ENCODE measurements at regions not wholly inside any gene's neighbourhood (a gene's known extent, or its start where the extent isn't known, plus 50 kb on each side); places are given as distances from the start of the nearest gene placed in this dataset.

DNA sequence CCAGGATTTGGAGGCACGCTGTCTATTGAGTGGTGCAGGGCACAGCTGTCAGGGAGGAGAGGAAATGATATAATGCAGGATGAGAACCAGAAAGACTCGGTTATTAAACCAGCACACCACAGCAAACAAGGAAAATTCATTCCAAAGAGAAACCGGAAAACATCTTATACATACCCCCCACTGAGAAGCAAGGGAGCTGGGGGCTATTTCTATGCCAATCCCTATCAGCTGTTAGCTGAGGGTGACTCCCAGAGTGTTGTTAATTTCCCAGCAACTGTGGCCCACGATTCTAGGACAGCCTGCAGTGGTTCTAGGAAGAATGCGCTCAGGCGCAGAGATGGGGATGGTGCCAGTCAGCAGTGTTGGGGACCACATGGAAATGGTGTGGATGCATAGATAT is 467.3 kb downstream of the PMP22 start:
- in situ Hi-C loops (cut with MboI; ENCODE audit: low pct_unique_long_range_greater_than_20kb, low sequenced_read_pairs): no loop called here
- DNase-seq: no peak

DNA sequence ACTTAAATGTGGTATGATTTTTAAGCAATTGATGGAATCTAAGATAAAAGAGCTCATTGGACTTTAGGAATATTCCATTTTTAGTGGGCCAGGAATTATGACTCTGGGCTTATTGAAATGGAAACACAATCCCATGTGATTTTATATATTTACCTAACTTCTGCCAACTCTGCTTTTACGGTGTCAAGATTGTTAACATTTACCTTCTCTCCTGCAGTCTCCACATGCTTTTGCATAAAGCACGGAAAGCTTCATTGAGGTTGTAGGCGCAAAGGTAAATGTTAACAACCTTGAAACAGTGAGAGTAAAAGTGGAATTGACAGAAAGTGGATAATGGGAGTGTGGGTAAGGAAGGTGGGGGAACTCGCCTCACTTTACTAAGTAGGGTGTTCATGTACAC is 468.1 kb downstream of the PMP22 start:
- in situ Hi-C loops (cut with MboI; ENCODE audit: low pct_unique_long_range_greater_than_20kb, low sequenced_read_pairs): no loop called here
- no peak for DNase-seq

DNA sequence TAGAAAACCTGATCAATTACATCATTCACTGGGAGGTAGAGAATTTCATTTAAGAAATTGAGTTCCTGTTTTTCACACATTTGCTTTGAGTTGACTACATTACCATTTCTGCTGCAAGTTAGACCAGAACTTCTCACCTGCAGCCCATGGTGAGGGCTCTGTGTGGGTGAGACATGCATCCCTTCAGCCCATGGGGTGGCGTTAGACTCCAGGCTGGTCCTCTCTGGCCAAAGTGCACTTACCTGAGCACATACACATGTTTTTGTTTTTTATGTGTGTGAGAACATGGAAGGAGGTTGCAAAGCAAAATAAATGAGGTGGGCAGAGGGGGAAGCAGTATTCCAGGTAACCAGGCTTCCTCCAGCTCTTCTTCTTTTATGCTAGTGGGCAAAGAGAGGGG is 470.2 kb downstream of the PMP22 start:
- in situ Hi-C loops (cut with MboI; ENCODE audit: low pct_unique_long_range_greater_than_20kb, low sequenced_read_pairs): no loop called here

DNA sequence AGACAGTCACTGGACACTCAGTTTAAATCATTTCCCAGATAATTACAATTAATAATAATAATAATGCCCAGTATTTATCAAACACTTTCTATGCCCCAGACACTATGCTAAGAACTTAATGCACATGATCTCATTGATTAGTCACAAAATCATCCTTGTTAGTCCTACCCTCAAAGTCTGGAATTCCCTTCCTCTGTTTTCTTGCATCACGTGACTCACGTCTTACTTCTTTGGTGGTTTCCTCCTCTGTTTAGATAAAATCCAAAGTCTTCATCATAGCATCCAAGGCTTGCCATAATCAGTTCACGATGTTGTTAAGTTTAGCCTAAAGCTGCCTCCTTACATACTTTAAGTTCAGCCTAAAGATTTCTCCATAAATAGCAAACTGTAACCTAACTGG is 471.9 kb downstream of the PMP22 start:
- no peak for DNase-seq
- in situ Hi-C loops (cut with MboI; ENCODE audit: low pct_unique_long_range_greater_than_20kb, low sequenced_read_pairs): no loop called here

More for the DNA sequence above, 470.2 kb downstream of the PMP22 start:
- no peak for DNase-seq

DNA sequence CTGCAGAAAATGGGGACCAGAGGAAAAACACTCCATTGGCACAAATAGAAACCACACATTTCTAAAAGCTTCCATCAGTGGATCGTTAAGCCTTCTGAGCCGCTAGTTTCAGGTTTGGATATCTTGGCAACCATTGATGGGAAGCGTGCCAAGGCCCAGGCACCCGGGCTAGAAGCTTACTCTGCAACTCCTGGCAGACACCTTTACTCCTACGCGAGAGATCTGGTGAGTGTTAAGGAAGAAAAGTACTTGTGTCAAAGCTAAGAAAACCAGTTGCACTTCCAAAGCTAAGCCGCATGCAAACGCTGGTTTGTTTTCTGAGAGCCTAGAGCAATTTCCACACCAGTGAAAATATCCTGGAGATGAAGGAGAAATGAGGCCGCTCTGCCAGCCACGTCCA is 472.4 kb downstream of the PMP22 start:
- in situ Hi-C loops (cut with MboI; ENCODE audit: low pct_unique_long_range_greater_than_20kb, low sequenced_read_pairs): no loop called here
- no peak for DNase-seq

DNA sequence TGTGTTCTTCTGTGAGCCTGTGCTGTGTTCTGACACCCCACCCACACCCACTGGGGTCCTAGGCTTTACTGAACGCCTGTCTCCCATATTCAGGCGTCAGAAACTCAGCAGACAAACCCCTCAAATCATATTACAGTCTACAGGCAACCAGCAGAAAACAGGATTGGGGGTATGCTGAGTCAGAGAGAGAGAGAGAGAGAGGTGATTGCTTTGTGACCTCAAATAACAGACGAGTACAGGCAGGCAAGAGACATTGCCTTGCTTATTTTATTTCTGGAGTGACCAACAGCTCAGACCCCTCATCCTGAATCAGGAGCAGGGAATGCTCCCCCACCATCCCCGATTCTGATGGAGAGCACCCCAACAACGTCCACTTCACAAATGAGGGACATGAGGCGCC is 473.9 kb downstream of the PMP22 start:
- in situ Hi-C loops (cut with MboI; ENCODE audit: low pct_unique_long_range_greater_than_20kb, low sequenced_read_pairs): no loop called here
- no peak for DNase-seq

DNA sequence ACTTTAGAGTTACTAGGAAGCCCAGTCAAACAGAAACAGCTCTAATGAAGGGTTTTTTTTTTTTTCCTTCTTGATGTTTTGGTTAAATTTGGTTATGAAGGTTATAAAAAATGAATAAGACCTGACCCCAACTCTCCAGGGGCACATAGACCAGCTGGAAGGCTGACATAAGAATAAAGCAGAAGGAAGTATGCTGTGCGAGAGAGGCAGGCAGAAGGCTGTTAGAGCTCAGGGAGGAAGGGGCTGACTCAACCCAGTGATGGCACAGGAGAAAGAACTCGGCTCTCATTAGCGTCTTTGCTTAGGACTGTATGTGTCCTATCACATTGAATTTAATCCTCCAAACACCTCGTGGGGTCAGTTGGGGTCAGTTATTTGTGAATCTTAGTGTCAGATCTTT is 474.6 kb downstream of the PMP22 start:
- in situ Hi-C loops (cut with MboI; ENCODE audit: low pct_unique_long_range_greater_than_20kb, low sequenced_read_pairs): no loop called here
- DNase-seq: peak; percentile 46

DNA sequence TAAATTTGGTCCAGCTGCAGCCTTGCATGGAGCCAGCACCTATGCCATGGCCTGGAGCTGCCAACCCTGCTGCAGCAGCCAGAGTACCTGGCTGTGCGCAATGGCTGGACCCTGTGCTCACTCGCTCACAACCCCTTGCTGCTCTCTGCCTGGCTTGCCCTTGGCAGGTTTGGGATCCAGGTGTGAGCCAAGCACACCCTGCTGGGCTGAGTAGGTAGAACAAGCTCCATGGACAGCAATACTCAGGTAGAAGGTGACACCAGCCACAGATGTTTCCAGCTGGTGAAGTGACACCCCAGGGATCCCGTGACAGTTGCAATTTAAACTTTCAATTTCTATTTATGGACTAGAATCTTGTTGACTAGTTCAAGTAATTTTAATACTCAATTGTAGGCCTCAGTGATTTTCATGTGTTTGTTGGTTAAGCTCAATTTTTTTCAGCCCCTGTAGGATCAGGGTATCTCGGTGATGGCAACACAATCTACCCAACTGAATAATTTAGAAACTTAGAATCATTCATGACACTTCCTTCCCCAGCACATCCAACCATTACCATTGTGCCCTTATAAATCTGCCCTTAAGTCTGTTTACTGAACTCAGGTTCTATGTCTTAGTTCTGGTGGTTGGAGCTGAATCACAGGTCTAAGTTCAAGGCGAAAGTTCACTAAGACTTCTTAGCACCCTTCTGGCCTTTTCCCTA is 480.0 kb downstream of the PMP22 start:
- in situ Hi-C loops (cut with MboI; ENCODE audit: low pct_unique_long_range_greater_than_20kb, low sequenced_read_pairs): no loop called here
- no peak for DNase-seq

DNA sequence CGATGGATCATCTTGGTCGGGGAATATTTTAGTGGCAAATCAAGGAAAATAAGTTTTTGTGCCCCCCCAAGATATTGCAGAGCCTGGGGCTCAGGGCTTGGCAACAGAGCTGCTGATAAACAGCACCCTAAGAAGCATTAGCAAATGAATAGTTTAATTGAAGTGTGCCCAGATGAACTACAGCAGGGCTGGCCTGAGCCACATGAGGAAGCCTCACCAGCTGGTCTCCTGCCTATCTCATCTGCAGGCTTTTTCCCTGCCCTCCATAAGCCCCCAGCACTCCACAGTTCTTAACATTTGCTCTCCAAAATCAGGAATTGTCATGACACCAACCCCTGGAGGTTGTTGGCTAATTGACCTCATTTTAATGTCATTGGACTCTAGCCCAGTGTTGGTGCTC is 480.2 kb downstream of the HS3ST3B1 start:
- in situ Hi-C loops (cut with MboI; ENCODE audit: low pct_unique_long_range_greater_than_20kb, low sequenced_read_pairs): no loop called here
- DNase-seq: no peak

DNA sequence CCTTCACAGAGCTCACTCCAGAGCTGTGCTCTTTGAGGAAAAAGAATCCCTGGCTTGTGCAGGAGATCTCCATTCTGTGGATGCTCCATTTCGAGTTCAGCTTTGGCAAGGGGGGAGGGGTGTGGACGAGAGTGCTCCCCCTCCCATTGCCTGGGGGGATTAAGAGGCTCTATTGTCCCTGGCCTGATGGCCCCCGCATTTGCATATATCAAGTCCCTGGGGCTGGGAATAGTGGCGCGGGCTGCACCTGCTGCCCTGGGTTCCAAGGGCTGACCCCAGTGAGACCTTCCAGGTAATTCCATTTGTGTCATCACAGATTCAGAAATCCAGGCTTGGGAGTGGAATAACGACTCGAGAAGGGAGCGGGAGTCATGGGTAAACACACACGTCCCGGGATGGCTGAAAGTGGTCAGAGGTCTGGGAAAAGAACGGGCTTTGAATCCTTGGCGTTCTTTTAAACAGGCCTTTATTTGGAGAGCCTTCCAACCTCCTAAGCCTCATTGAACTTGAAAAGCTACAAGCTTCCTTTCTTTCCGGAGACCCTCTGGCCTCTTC is 479.3 kb downstream of the HS3ST3B1 start:
- no peak for DNase-seq
- in situ Hi-C loops (cut with MboI; ENCODE audit: low pct_unique_long_range_greater_than_20kb, low sequenced_read_pairs): no loop called here

DNA sequence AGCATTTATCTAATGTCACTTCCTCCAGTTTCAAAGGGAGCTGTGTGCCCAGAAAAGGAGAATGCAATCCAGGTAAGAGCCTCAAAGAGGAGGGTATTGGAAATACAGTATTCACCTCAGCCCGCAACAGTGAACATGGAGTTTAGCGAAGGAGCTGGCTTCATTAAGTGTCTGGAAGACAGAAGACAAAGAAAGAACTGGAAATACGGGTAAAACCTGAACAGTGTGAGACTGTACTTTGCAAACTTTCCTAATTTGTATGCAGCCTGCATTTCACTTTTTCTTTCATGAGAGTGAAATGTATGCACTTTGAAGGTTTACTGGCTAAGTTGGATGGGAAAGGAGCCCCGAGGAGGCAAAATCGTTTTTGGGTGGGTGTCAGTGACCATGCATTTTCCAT is 478.4 kb downstream of the HS3ST3B1 start:
- in situ Hi-C loops (cut with MboI; ENCODE audit: low pct_unique_long_range_greater_than_20kb, low sequenced_read_pairs): no loop called here
- DNase-seq: no peak

DNA sequence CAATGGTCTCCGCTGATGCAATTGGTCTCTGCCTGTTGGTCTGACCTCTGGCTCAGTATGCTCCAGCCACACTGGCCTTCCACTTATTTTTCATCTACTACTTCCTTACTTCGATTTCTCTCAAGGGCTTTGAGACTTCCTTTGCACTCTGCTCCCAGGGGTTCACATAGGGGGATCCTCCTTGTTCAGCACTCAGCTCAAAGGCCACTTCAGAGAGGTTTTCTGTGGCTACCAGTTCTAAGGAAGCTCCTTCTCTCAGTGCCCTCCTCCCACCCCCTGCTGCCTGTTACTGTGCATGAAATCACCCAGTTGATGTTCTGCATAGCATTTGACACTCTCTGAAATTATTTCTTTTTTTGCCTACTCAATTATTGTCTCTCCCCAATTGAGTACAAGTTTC is 476.4 kb downstream of the HS3ST3B1 start:
- in situ Hi-C loops (cut with MboI; ENCODE audit: low pct_unique_long_range_greater_than_20kb, low sequenced_read_pairs): no loop called here
- DNase-seq: no peak

DNA sequence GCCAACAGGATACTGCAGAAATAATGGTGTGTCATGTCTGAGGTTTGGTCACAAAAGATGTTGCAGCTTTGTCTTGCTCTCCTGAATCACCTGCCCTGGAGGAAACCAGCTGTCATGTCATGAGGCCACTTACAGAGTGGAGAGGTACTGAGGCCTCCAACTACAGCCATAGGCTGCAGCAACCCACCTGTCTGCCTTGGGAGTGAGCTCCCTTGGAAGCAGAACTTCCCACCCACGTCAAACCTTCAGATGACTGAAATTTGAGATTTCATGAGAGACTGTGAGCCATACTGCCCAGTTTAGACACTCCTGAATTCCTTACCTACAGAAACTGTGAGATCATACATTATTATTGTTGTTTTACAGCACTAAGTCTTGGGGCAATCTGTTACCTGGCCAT is 475.9 kb downstream of the HS3ST3B1 start:
- no peak for DNase-seq
- in situ Hi-C loops (cut with MboI; ENCODE audit: low pct_unique_long_range_greater_than_20kb, low sequenced_read_pairs): no loop called here

DNA sequence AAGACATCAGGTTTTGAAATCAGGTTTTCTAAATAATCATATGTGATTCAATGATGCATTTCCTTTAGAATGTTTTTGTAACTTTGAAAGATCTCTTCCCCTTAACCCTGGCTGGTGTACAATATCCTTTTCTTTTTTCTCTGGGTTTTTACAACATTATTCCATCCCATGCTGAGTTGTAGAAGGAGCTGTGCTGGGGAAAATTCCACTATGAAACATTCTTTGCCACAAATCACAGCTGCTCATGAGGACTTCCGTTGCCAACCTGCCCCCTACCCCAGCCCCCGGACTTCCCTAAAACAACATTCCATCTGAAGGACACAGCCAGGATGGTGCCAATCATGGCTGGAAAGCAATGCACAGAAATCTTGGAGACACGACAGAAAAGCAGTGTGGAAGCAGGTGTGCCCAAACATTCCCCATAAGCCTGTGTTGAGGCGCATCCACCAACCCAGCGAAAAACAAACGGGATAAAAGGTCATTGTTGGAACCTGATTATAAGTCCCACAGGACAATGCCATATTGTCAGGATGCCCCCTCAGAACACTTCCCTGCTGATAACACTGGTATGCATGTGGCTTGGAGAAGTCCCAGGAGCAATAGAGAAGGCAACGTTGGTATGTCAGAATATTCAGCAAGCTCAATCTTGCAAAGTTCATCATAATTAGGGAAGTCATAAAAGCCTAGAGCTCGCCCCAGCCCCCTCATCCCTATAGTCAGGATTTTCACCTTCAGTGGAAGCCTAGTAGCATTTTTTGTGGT is 475.0 kb downstream of the HS3ST3B1 start:
- in situ Hi-C loops (cut with MboI; ENCODE audit: low pct_unique_long_range_greater_than_20kb, low sequenced_read_pairs): no loop called here
- DNase-seq: no peak

DNA sequence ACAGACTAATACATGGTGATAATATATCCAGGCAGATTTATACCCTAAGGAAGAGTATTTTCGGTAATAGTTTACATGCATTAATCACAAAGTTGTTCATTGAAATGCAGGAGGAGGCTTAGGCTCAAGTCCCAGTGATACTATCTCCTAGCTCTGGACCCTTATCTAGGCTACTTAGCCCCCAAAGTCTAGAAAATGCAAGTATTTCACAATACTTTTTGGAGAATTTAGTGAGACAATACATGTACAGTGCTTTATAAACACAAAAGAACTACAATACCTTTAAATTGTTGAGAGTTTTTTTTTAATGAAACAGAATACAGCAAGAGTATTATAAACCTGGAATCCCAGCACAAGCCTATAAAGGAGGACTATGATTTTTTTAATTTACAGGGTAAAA is 473.9 kb downstream of the HS3ST3B1 start:
- no peak for DNase-seq
- in situ Hi-C loops (cut with MboI; ENCODE audit: low pct_unique_long_range_greater_than_20kb, low sequenced_read_pairs): no loop called here

DNA sequence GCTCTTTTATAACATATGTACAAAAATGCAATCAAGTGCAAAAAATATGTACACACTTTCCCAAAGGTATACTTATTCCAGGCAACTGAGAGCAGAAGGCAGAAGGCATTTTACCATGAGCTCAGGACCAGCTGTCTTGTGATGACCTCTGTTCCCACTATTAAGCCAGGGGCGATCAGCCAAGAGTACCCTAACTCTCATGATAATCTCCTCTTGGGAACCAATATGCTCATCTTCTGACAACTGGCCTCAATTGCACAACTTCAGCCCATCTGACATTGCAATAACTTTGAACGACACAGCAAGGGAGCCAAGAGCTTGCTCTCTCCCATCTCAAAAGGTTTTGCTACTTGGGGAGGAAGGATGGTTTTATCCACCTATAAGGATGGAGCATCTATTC is 471.9 kb downstream of the HS3ST3B1 start:
- in situ Hi-C loops (cut with MboI; ENCODE audit: low pct_unique_long_range_greater_than_20kb, low sequenced_read_pairs): no loop called here

DNA sequence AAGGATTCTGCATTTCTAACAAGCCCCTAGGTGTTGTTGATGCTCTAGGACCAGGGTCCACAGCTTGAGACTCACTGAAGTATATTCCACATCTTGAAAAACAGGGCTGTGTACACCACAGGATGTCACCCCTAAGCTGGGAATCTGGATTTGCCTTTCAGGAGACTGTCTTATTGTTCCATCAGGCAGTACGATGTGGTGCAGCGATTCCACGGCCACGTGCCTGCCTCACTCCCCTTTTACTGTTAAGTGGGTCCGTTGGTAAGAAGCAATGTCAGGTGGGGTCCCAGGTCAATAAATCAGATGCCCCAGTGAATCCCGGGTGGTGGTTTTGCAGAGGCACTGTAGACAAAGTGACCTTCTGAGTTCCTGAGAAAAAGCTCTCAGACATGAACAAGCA is 470.7 kb downstream of the HS3ST3B1 start:
- no peak for DNase-seq
- in situ Hi-C loops (cut with MboI; ENCODE audit: low pct_unique_long_range_greater_than_20kb, low sequenced_read_pairs): no loop called here

More for the DNA sequence above, 471.9 kb downstream of the HS3ST3B1 start:
- no peak for DNase-seq

DNA sequence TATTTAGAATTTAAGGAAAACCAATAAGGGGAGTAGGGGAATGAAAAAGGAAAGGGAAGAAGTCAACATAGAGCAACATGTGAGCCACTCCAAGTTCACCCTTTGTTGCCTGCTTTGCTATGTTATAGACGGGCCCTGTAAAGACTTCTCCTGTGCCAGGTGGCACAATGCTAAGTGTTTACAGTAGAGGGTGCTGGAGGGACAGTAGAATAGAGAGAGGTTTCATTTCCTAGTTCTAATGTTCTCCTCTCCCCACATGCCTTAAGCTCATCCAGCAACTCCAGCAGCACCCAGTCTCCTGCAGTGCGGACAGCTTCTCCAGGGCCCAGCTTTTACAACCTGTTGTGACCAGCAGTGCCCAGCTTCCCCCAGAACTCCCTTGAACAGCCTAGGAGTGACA is 468.0 kb downstream of the HS3ST3B1 start:
- in situ Hi-C loops (cut with MboI; ENCODE audit: low pct_unique_long_range_greater_than_20kb, low sequenced_read_pairs): no loop called here
- DNase-seq: peak; percentile 16

DNA sequence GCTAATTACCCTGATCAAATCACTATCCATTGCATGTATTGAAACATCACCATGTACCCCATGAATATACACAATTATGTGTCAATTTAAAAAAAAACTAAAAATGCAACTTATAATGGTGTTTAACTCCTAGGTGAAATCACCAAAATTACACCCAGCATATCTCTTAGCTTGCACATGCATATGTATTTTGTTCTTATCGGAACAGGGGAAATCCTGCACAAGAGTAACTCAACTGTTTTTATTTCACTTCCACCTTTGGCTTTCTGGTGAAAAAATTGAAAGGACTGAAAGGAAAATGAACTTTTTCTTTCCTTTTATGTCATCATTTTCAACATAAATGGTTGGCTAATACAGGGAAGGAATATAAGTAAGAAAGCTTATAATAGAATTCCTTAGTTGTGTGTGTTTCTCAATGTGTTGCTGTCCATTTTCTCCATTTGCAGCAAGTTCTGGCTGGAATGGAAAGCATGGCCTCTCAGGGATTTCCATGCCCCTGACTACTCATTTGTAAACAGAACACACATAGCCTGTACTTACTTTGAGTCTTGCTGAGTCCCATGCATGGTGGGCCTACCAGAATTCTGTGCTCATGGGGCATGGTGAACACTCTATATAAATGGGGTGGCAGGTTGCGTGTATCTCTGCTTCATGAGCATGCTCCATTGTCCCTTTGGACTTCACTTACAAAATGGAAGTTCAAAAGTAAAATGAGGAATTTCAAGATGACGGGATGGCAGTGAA is 462.0 kb downstream of the HS3ST3B1 start:
- DNase-seq: no peak
- in situ Hi-C loops (cut with MboI; ENCODE audit: low pct_unique_long_range_greater_than_20kb, low sequenced_read_pairs): no loop called here

Data from KBM-7 (cell line).